IPS DF 4.7 (cell line): ENCODE measurements at regions not wholly inside any gene's neighbourhood (a gene's known extent, or its start where the extent isn't known, plus 50 kb on each side); places are given as distances from the start of the nearest gene placed in this dataset.

ENCODE experiments used
- DNase-seq: peaks from one replicate; pipeline ENCODE4 v3.0.0-alpha.2; 2013; ENCODE audit warnings: low spot score; ENCODE audit errors: extremely low read depth

DNA sequence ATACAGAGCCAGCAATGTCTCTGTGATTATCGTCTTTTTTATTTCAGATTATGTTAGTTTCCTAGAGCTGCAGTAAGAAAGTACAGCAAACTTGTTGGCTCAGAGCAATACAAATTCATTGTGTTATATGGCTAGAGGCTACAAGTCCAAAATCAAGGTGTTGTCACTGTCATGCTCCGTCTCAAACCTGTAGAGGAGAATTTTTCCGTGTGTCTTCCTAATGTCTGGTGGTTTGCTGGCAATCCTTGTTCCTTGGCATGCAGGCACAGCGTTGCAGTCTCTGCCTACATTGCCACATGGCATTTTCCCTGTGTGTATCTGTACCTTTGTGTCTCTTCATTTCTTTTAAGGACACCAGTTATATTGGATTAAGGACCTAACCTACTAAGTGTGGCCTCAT lies 244.4 kb downstream of the LRRIQ3 start:
- DNase-seq = no peak

- DNase-seq = no peak
Observed at GRCh38 chr1:73953186-73953585, 244.8 kb downstream of the LRRIQ3 start.

- DNase-seq = no peak
Observed at GRCh38 chr1:73948055-73948454, 249.9 kb downstream of the LRRIQ3 start.

GRCh38 chr1:73947009-73947408 lies 251.0 kb downstream of the LRRIQ3 start:
- DNase-seq = no peak

DNA sequence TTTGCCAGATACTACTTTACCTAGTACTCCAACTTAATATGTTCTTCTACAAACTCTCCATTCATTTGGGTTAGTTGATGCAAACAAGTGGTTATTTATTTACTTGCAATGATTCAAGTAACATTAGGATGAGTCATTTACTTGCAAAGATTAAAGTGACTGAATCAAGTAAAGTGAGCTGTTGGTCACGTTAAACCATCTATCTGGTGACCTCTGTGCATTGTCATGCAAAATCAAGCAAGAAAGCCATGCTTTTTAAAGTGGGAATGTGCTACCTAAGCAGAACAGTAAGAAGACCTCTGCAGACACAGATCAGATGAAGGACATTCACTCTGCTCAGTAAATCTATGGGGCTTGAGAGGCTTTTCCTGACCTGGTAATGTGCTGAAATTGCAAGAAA lies 254.7 kb downstream of the LRRIQ3 start:
- peak; percentile 28 for DNase-seq

DNA sequence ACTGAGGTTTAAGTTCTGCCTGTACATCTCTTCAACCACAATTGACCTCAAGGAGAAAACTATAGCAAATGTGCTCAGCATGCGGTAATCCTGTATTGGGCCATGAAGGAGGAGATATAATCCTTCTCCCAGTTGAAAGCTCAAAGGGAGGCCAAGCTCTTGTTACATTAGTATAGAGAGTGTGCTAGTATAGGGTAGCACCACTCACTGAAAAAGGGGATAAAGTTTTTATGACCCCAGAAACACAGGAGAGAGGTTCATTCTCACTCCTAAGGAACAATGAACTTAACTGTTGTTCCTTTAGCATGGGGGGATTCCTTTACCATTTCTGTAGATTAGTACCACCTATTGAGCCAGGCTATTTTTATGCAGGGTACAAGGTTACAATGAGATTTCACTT lies 267.7 kb downstream of the LRRIQ3 start:
- no peak for DNase-seq

DNA sequence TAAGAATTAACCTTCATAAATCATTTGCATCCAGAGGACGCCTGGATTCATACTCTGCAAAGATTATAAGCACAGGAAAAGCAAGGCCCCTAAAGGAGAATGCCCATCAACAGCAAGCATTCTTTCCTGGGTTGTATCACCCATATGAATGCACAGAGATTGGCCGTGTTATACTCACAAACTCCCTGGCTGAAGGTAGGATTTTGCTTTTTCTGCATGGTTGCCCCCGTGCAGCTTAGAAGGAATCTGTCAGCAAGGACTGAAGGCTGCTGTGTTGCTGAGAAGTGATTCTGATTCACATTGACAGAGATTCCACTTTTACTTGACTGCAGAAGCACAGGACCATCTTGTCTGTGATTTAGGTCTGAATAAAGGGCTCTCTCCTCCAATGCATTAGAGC lies 283.0 kb downstream of the LRRIQ3 start:
- no peak for DNase-seq

DNA sequence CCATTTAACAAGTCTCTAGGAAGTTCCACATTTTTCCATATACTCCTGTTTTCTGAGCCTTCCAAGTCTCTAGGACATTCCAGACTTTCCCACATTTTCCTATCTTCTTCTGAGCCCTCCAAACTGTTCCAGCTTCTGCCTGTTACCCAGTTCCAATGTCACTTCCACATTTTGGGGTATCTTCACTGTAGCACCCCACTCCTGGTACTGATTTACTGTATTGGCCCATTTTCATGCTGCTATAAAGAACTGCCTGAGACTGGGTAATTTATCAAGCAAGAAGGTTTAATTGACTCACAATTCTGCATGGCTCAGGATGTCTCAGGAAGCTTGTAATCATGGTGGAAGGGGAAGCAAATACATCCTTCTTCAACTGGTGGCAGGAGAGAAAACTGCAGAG lies 285.0 kb downstream of the LRRIQ3 start:
- no peak for DNase-seq

GRCh38 chr1:73911849-73912248 lies 286.1 kb downstream of the LRRIQ3 start:
- DNase-seq = no peak

GRCh38 chr1:73910466-73910865 lies 287.5 kb downstream of the LRRIQ3 start:
- DNase-seq = no peak

GRCh38 chr1:73910062-73910461 lies 287.9 kb downstream of the LRRIQ3 start:
- DNase-seq = no peak

DNA sequence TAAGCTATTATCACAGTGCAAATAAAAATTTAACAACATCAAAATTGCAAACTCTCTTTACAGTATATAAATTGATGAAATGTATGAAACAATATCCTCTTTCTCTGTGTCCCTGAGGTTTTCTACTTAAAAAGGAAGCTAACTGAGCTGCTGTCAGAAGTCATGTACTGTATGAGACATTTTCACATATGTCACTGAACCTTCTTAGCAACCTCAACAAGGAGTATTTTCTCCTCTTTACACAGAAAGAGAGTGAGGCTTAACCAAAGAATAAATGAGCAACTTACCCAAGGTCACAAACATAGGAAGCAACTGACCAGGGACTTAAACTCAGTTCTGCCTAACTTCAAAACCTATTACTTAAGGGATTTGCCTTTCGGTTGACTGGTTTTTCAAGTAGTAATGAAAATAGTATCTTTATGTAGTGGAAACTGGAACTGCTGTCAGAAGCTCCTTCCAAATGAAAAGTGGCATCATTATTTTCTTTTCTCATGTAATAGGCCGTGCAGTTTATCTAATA lies 288.9 kb downstream of the LRRIQ3 start:
- no peak for DNase-seq

DNA sequence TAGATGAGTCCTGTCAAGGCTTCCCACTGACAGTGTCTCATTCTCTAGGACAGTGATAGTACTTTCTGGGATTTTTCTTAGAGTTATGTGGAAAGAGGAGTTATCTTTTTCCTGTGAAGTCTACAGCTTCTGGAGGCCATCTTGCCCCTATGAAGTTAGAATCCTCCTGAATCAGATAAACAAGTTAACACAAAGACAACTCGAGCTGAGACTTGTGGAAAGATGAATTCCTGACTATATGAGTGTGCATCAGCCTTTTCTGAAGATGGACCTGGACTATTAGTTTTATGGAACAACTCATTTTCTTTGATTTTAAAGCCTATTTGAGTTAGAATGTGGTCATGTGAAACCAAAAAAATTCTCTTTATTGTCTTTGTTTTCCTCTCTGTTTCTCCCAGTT lies 290.9 kb downstream of the LRRIQ3 start:
- no peak for DNase-seq

DNA sequence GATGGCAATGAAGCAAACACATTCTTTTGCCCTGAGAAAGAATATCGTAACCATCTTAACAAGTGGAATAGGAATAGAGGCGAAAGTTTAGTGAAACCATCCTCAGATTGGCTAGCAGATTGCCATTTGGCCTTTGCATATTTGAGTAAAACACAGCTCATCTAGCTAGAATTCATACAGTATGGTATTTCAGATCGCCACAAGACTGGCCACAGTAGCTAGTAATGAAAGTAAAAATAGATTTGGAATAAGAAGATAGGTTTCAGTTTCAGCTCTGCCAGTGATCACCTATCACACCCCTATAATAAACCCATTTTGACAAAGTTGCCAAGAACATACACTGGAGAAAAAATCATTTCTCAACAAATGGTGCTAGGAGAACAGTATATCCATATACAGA lies 294.9 kb downstream of the LRRIQ3 start:
- DNase-seq = no peak

DNA sequence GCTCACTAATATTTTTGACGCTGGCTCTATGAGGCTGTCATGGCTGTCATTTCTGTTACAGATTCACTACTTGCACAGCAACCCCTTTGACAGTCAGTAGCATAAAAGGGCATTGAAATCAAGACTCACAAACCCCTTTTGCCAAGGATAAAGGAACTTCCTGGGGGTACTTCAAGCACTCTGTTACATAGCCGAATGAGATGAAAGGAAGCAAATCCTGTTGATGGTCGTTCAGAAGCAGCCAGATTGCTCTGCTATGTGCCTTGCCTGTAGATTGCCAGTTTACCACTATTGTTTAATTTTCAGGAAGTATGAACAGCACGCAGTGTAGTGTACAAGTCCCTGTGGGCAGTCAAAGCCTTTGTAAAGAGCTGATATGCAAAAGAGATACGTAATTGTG lies 296.2 kb downstream of the LRRIQ3 start:
- DNase-seq = no peak

DNA sequence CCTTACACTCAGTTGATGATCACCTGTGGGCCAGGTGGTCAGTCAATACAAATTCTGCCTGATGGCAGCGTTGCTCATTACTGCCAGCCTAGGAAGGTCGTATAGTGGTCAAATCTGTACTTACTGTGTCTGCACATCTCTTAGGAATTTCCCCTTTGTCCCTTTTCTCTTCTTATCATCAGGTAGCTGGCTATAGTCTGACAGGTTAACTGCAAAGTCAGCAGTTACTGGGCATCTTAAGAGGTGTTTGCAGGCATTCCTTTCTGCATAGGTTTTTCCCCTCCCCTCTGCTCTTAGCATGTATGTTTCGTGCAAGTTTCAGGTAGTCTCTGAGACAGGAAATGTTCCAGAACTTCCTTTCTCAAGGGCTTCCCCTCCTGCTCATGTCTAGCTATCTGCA lies 298.7 kb downstream of the LRRIQ3 start:
- no peak for DNase-seq

- no peak for DNase-seq
Observed at GRCh38 chr1:73898540-73898939, 299.4 kb downstream of the LRRIQ3 start.

- DNase-seq = no peak
Observed at GRCh38 chr1:73887412-73887811, 310.6 kb downstream of the LRRIQ3 start.

DNA sequence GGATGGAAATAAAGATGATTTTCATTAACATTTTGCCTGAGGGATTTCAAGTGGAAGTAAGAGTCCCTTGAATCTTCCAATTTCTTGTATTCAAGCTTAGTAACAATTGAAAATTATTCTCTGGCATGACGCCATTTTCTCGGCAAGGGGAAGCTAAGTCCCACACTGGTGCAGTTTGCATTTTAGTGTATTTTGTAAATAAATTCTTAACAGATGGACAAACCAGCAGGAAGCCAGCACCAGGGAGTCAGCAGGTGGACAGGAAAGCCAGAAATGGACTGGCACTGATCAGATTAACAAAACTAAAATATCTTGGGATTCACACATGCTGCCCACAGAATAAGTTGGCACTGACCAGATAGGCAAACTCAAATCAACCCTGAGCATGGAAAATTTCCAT lies 311.3 kb downstream of the LRRIQ3 start:
- no peak for DNase-seq

DNA sequence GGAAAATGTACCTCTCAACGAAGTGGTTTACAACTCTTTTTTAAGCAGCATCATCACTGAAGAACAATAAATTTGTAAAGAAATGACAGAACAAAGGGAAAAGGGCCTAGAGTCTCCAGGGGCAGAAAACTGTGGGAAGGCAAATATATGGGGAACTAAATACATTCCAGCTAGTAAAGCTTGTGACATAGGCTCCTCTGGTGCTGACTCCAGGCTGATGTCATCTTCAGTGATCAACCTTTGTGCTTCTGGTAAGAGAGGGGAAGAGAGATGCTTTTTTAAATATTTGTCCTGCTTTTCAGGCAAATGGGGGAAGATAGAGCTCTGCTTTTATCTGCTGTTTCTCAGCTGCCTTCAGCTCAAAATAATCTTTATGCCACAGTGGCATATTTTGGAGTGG lies 323.2 kb downstream of the LRRIQ3 start:
- DNase-seq = no peak

- DNase-seq = no peak
Observed at GRCh38 chr1:73868810-73869336, 329.1 kb downstream of the LRRIQ3 start.

DNA sequence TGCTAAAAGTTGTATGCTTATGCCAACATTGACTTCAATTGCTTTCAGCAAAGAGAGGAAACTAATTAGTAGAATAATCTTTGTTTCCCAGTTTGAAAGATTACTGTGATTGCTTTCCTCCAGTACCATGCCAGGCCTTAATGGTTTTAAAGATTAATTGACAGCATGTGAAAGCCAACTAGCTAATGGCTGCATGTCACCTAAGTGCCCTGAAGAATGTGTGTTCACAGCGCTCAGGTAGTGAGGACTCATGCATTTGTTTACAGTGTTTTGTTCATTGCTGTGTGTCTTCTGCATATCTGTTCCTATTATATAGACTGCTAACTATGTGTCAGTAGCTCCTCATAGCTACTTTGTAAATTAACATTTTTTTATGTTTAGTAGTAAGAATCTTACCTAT lies 335.6 kb downstream of the LRRIQ3 start:
- DNase-seq = no peak

GRCh38 chr1:73860421-73860950 lies 337.5 kb downstream of the LRRIQ3 start:
- DNase-seq = no peak

GRCh38 chr1:73859227-73859626 lies 338.7 kb downstream of the LRRIQ3 start:
- DNase-seq = no peak
